Liver (tissue), 8 donors: ENCODE measurements at regions not wholly inside any gene's neighbourhood (a gene's known extent, or its start where the extent isn't known, plus 50 kb on each side); places are given as distances from the start of the nearest gene placed in this dataset.

Experiments
- DNase-seq: peaks from one replicate; pipeline ENCODE4 v3.0.0-alpha.2; 2017; ENCODE audit warnings: low spot score
- H3K27ac ChIP-seq, 2 donors: one replicate each; pipeline ENCODE4 v1.7.0; 2013; ENCODE audit warnings: inconsistent platforms in 2 of 2, low read length in 2 of 2, control low read depth in 1 of 2, low read depth in 1 of 2, mild to moderate bottlenecking in 1 of 2
- H3K27me3 ChIP-seq, 4 donors: one replicate each; pipeline versions ENCODE4 v1.6.1 to v1.7.0; 2013; ENCODE audit warnings: low read length in 3 of 4, inconsistent platforms in 1 of 4, mild to moderate bottlenecking in 1 of 4, moderate library complexity in 1 of 4; ENCODE audit not compliant: control insufficient read depth in 4 of 4, insufficient read depth in 4 of 4
- H3K36me3 ChIP-seq, 4 donors: one replicate each; pipeline versions ENCODE4 v1.6.1 to v1.7.0; 2013; ENCODE audit warnings: low read length in 3 of 4, mild to moderate bottlenecking in 3 of 4, low read depth in 1 of 4, moderate library complexity in 1 of 4; ENCODE audit not compliant: control insufficient read depth in 4 of 4, insufficient read depth in 3 of 4
- H3K4me1 ChIP-seq, 4 donors: one replicate each; pipeline versions ENCODE4 v1.6.1 to v1.7.0; 2013; ENCODE audit warnings: low read length in 3 of 4, mild to moderate bottlenecking in 3 of 4, moderate library complexity in 1 of 4; ENCODE audit not compliant: control insufficient read depth in 4 of 4, insufficient read depth in 4 of 4
- H3K4me3 ChIP-seq, 3 donors: one replicate each; pipeline versions ENCODE4 v1.6.1 to v1.7.0; 2013; ENCODE audit warnings: low read length in 3 of 3, control low read depth in 1 of 3, low read depth in 1 of 3, mild to moderate bottlenecking in 1 of 3
- H3K9ac ChIP-seq, 2 donors: one replicate each; pipeline ENCODE4 v1.7.0; 2013; ENCODE audit warnings: low read length in 2 of 2, mild to moderate bottlenecking in 2 of 2, moderate library complexity in 2 of 2, control low read depth in 1 of 2, low read depth in 1 of 2
- H3K9me3 ChIP-seq, 4 donors: one replicate each; pipeline versions ENCODE4 v1.6.1 to v1.7.0; 2013; ENCODE audit warnings: low read length in 3 of 4; ENCODE audit not compliant: control insufficient read depth in 4 of 4
- CTCF ChIP-seq: fragments of 150-350 bp; IDR thresholded peaks from 2 replicates; pipeline ENCODE4 v1.5.1; 2017; ENCODE audit warnings: improper control_type of control experiment, low read depth, low read length; ENCODE audit not compliant: missing input control
- EGR1 ChIP-seq, 2 donors: IDR thresholded peaks; 2 replicates each; pipeline ENCODE4 v1.6.1; 2016 to 2018; ENCODE audit warnings: antibody characterized with exemption in 2 of 2, low read depth in 2 of 2
- FOXA1 ChIP-seq: IDR thresholded peaks from 2 replicates; pipeline ENCODE4 v1.6.1; 2016; ENCODE audit warnings: antibody characterized with exemption
- FOXA2 ChIP-seq: IDR thresholded peaks from 2 replicates; pipeline ENCODE4 v1.6.1; 2016; ENCODE audit warnings: antibody characterized with exemption
- GABPA ChIP-seq, 2 donors: IDR thresholded peaks in 1 of 2; conservative IDR thresholded peaks in 1 of 2; 2 replicates each; pipeline ENCODE4 v1.6.1; 2016; ENCODE audit warnings: antibody characterized with exemption in 2 of 2, mild to moderate bottlenecking in 1 of 2, moderate library complexity in 1 of 2
- HNF4A ChIP-seq, 2 donors: conservative IDR thresholded peaks; 2 replicates each; pipeline ENCODE4 v1.6.1; 2016; ENCODE audit warnings: antibody characterized with exemption in 2 of 2, mild to moderate bottlenecking in 2 of 2
- JUND ChIP-seq, 2 donors: IDR thresholded peaks; 2 replicates each; pipeline ENCODE4 v1.6.1; 2016; ENCODE audit warnings: antibody characterized with exemption in 2 of 2
- NR2F2 ChIP-seq: IDR thresholded peaks from 2 replicates; pipeline ENCODE4 v1.6.1; 2016; ENCODE audit warnings: antibody characterized with exemption
- RAD21 ChIP-seq, 2 donors: IDR thresholded peaks; 2 replicates each; pipeline ENCODE4 v1.6.1; 2016; ENCODE audit warnings: antibody characterized with exemption in 2 of 2, mild to moderate bottlenecking in 2 of 2
- REST ChIP-seq: IDR thresholded peaks from 2 replicates; pipeline ENCODE4 v1.6.1; 2016; ENCODE audit warnings: antibody characterized with exemption, mild to moderate bottlenecking
- RXRA ChIP-seq, 2 donors: IDR thresholded peaks; 2 replicates each; pipeline ENCODE4 v1.6.1; 2017 to 2018; ENCODE audit warnings: antibody characterized with exemption in 2 of 2, mild to moderate bottlenecking in 1 of 2
- SP1 ChIP-seq: IDR thresholded peaks from 2 replicates; pipeline ENCODE4 v1.6.1; 2018; ENCODE audit warnings: antibody characterized with exemption, mild to moderate bottlenecking
- TAF1 ChIP-seq: conservative IDR thresholded peaks from 2 replicates; pipeline ENCODE4 v1.6.1; 2016; ENCODE audit warnings: antibody characterized with exemption, mild to moderate bottlenecking
- YY1 ChIP-seq: IDR thresholded peaks from 2 replicates; pipeline ENCODE4 v1.6.1; 2016; ENCODE audit warnings: antibody characterized with exemption, mild to moderate bottlenecking
- ZBTB33 ChIP-seq: IDR thresholded peaks from 2 replicates; pipeline ENCODE4 v1.6.1; 2016; ENCODE audit warnings: antibody characterized with exemption
- WGBS: extraction: QIAGEN DNeasy Blood & Tissue Kit; methylation state at CpG from one replicate; pipeline ENCODE4 v1.1.7; 2013; 5-methylcytosine and 5-hydroxymethylcytosine counted together
- TF ChIP-seq, protein P1 (sequence below): IDR thresholded peaks from 2 replicates; pipeline ENCODE4 v1.6.1; 2016; ENCODE audit warnings: antibody characterized with exemption
- TF ChIP-seq, protein P2 (sequence below): IDR thresholded peaks from 2 replicates; pipeline ENCODE4 v1.6.1; 2016; ENCODE audit warnings: antibody characterized with exemption
- donor health status: healthy.
- donor health status: healthy.
- donor health status: healthy.
- donor health status: healthy.
- donor health status: healthy.

- no peak overlapping the region for H3K9ac ChIP-seq
- no peaks in the 10 kb centered on the region for H3K36me3 ChIP-seq
- 99% methylated on average over 5 of the region's 5 CpGs for WGBS
- H3K4me3 ChIP-seq = no peak overlapping the region
- H3K27ac ChIP-seq = no peak overlapping the region
- no peaks in the 10 kb centered on the region for H3K27me3 ChIP-seq
- no peaks in the 10 kb centered on the region for H3K9me3 ChIP-seq
- no peak for DNase-seq
- TF ChIP-seq FOXA2 (no peak), REST (no peak), ZBTB33 (no peak), JUND (IDR thresholded peaks at IDR 0.05) (no peak), FOXA1 (no peak), EGR1 (IDR thresholded peaks at IDR 0.05; ENCODE audit: low read depth in 2 of 2) (no peak), YY1 (no peak), SP1 (no peak), RAD21 (IDR thresholded peaks at IDR 0.05) (no peak), GABPA (IDR thresholded peaks at IDR 0.05 in 1 of 2, conservative IDR thresholded peaks at IDR 0.05 in 1 of 2) (no peak), TAF1 (no peak), CTCF (no peak), NR2F2 (no peak), RXRA (IDR thresholded peaks at IDR 0.05) (no peak), HNF4A (conservative IDR thresholded peaks at IDR 0.05) (no peak)
- TF ChIP-seq, protein P1, sequence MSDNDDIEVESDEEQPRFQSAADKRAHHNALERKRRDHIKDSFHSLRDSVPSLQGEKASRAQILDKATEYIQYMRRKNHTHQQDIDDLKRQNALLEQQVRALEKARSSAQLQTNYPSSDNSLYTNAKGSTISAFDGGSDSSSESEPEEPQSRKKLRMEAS = no peak
- TF ChIP-seq, protein P2, sequence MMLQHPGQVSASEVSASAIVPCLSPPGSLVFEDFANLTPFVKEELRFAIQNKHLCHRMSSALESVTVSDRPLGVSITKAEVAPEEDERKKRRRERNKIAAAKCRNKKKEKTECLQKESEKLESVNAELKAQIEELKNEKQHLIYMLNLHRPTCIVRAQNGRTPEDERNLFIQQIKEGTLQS = no peak
- H3K4me1 ChIP-seq = no peaks in the 10 kb centered on the region
These were observed 76.9 kb downstream of the CLDN34 start for GRCh38 chrX:10044021-10044420.
